GM12872 (cell line): ENCODE measurements at regions not wholly inside any gene's neighbourhood (a gene's known extent, or its start where the extent isn't known, plus 50 kb on each side); places are given as distances from the start of the nearest gene placed in this dataset.

Experiments used
- TF ChIP-seq, protein P1 (sequence below): IDR thresholded peaks from 3 replicates; pipeline ENCODE4 v1.5.1; 2011; ENCODE audit warnings: low read depth, mild to moderate bottlenecking, low read length, moderate library complexity; ENCODE audit not compliant: insufficient read depth

- TF ChIP-seq, protein P1, sequence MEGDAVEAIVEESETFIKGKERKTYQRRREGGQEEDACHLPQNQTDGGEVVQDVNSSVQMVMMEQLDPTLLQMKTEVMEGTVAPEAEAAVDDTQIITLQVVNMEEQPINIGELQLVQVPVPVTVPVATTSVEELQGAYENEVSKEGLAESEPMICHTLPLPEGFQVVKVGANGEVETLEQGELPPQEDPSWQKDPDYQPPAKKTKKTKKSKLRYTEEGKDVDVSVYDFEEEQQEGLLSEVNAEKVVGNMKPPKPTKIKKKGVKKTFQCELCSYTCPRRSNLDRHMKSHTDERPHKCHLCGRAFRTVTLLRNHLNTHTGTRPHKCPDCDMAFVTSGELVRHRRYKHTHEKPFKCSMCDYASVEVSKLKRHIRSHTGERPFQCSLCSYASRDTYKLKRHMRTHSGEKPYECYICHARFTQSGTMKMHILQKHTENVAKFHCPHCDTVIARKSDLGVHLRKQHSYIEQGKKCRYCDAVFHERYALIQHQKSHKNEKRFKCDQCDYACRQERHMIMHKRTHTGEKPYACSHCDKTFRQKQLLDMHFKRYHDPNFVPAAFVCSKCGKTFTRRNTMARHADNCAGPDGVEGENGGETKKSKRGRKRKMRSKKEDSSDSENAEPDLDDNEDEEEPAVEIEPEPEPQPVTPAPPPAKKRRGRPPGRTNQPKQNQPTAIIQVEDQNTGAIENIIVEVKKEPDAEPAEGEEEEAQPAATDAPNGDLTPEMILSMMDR, result no peak
Observed at GRCh38 chr2:16042201-16042700, 101.9 kb downstream of the MYCN start.

DNA sequence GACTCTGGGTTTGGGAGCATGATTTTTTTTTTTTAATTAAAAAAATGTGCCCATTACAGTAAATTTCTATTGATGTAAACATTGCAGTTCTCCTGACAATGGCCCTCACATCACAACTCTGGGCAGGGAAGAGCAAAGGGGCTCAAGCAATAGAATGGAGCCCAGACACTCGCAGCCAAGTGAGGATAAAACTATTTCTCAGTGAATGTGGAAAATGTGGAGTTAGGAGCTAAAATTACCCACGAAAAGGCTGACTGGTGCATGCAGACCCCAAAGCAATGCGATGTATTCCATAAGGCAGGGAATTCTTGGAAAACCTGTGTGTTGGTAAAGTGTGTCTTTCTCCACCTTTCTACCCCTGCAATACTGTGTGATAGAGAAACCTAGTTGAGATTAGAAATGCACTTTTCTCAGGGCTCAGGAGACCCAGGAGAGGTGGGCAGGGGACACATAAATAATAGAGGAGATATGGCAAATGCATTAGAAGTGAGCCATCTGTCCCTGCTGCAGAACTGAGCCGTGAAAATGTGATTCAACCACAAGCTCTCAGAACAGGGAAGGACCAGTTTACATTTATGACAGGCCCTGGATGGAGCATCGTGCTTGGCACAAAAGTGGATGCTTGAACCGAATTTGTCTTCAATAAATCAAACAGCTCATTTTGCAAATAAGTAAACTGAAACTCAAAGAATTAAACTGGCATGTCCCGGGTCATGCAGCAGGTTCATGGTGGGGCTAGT, 100.1 kb downstream of the MYCN start:
- TF ChIP-seq, protein P1, result no peak

DNA sequence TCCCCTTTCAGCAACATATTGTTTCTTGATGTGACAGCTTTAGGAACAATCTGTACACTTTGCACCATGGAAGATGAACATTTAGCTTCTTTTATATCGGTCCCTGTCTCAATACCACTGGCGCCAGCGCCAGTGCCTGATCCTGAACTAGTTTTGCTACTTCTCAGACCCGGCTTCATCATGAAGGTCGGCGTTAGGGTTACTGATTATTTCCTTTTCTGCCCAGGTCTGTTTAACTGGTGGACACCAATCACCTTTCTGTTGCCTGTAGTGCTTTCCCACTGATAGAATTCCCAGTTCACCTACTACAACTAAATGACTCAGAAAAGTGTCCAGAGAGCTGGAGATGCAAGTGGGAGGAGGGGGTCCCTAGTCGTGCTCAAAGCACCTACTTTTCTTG, 99.5 kb downstream of the MYCN start:
- TF ChIP-seq, protein P1, result no peak

DNA sequence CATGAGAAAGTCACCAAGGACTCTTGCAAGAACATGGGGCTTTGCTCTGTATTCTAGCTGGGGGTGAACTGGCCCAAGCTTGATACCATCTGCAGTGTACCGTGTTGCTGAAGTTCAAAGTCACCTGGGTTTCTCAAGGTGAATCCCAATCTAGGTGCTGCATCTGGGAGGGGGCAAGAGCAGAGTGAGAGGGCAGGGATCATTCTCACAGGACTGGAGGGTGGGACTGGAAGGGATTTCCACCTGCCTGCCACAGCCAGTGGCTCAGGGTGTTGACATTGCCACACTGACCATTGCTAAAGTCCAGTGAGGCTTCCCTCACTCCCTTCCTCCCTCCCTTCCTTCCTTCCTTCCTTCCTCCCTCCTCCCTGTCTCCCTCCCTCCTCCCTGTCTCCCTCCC, 98.7 kb downstream of the MYCN start:
- TF ChIP-seq, protein P1, result no peak

DNA sequence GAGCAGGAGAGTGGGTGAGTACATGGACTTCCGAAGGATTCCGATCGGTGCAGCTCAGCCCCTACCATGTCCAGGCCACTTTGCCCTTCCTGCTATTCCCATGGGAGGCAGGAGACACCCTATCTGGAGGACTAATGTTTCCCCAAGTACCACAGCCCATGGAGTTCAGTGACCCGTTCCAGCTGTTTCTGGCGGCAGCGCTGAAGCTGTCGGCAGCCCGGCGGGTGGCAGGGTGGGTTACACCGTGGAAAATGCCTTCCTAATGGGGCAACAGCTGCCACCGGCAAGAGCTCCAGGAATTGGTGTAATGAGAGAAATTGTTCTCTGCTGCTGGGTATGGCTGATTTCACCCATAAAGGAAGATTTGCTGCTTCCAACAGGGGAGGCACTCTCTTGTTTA, 98.3 kb downstream of the MYCN start:
- TF ChIP-seq, protein P1, result no peak

DNA sequence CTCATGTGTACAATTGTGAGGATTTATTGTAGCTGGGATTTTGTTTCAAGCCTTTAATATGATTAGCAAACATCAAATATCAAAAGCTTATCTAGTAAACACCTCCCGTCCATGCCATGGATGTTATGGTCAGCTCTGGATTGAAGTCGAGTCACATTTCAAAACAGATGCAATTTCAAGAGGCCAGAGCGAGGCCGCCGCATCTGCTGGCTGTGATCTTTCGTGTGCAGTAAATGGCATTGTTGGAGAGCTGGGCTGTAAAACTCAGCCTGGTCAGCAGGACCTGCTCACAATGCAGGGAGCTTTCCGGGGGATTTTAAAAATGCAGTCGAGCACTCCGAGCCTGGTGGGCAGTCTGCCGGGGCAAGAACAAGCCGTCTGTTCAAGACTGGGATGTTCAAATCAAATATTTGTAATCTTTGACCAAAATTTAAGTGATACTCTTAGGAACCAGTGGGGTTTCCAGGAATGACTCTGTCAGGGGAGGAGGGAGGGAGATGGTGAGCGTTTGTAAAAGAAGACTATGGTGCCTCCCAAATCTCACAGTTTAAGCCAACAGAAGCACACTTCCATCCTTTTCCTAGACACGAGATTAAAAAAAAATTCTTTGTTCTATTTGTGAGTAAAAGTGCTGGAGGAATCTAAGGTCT, 97.6 kb downstream of the MYCN start:
- TF ChIP-seq, protein P1, result no peak

DNA sequence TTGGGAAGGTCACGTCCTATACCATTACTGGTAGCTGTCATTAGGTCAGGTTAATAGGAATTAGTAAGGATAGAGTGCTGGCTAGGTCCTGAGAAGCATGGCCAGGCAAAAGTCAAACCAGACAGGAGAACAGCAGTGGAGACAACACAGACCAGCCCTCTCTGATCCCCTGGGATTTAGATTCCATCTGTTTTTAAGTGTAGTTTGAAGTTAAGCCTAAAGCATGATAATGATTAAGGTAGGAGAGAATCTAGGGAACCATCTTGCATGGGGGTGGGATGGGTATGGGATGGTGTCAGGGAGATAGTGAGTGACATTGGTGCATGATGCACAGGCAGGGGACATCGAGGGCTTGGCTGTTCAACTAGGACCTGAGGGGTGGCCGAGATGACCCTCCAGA, 96.6 kb downstream of the MYCN start:
- TF ChIP-seq, protein P1, result no peak
